ENCODE measurements at regions not wholly inside any gene's neighbourhood (a gene's known extent, or its start where the extent isn't known, plus 50 kb on each side); places are given as distances from the start of the nearest gene placed in this dataset.

GRCh38 chr10:78166261-78166660, 132.6 kb downstream of the RPS24 start:
- no peak for TF ChIP-seq CTCF (IDR thresholded peaks at IDR 0.05; ENCODE audit: poor library complexity, severe bottlenecking)
- Histone ChIP-seq H3K27ac (ENCODE audit: poor library complexity, severe bottlenecking) (no peak overlapping the region), H3K27me3 (ENCODE audit: insufficient read depth, poor library complexity, severe bottlenecking) (no peaks in the 10 kb centered on the region), H3K9me3 (ENCODE audit: severe bottlenecking) (no peaks in the 10 kb centered on the region), H3K4me1 (ENCODE audit: insufficient read depth, poor library complexity, severe bottlenecking) (no peaks in the 10 kb centered on the region), H3K36me3 (ENCODE audit: low read depth) (no peaks in the 10 kb centered on the region), H3K4me3 (ENCODE audit: severe bottlenecking) (no peak overlapping the region)
- DNase-seq (ENCODE audit: low spot score) = no peak
- ATAC-seq (ENCODE audit: low read depth) = no peak

- Histone ChIP-seq H3K27ac (ENCODE audit: poor library complexity, severe bottlenecking) (no peak overlapping the region), H3K36me3 (ENCODE audit: low read depth) (no peaks in the 10 kb centered on the region), H3K9me3 (ENCODE audit: severe bottlenecking) (no peaks in the 10 kb centered on the region), H3K4me3 (ENCODE audit: severe bottlenecking) (no peak overlapping the region), H3K4me1 (ENCODE audit: insufficient read depth, poor library complexity, severe bottlenecking) (no peaks in the 10 kb centered on the region), H3K27me3 (ENCODE audit: insufficient read depth, poor library complexity, severe bottlenecking) (no peaks in the 10 kb centered on the region)
- DNase-seq (ENCODE audit: low spot score) (no peak), ATAC-seq (ENCODE audit: low read depth) (no peak)
- TF ChIP-seq CTCF (IDR thresholded peaks at IDR 0.05; ENCODE audit: poor library complexity, severe bottlenecking) = no peak
Observed at GRCh38 chr10:78169214-78169613, 135.6 kb downstream of the RPS24 start.

- ATAC-seq (ENCODE audit: low read depth) = no peak
- no peak overlapping the region for H3K27ac ChIP-seq (ENCODE audit: poor library complexity, severe bottlenecking)
- TF ChIP-seq CTCF (IDR thresholded peaks at IDR 0.05; ENCODE audit: poor library complexity, severe bottlenecking) = no peak
- H3K9me3 ChIP-seq (ENCODE audit: severe bottlenecking) = no peaks in the 10 kb centered on the region
- H3K4me1 ChIP-seq (ENCODE audit: insufficient read depth, poor library complexity, severe bottlenecking) = no peaks in the 10 kb centered on the region
- DNase-seq (ENCODE audit: low spot score) = no peak
- H3K27me3 ChIP-seq (ENCODE audit: insufficient read depth, poor library complexity, severe bottlenecking) = no peaks in the 10 kb centered on the region
- H3K4me3 ChIP-seq (ENCODE audit: severe bottlenecking) = no peak overlapping the region
- H3K36me3 ChIP-seq (ENCODE audit: low read depth) = no peaks in the 10 kb centered on the region
Observed at GRCh38 chr10:78170026-78170475, 136.4 kb downstream of the RPS24 start.

GRCh38 chr10:78171633-78172400, 138.2 kb downstream of the RPS24 start:
- H3K4me1 ChIP-seq (ENCODE audit: insufficient read depth, poor library complexity, severe bottlenecking) = no peaks in the 10 kb centered on the region
- H3K9me3 ChIP-seq (ENCODE audit: severe bottlenecking) = no peaks in the 10 kb centered on the region
- DNase-seq (ENCODE audit: low spot score) (no peak), ATAC-seq (ENCODE audit: low read depth) (no peak)
- TF ChIP-seq CTCF (IDR thresholded peaks at IDR 0.05; ENCODE audit: poor library complexity, severe bottlenecking) = no peak
- H3K36me3 ChIP-seq (ENCODE audit: low read depth) = no peaks in the 10 kb centered on the region
- H3K27me3 ChIP-seq (ENCODE audit: insufficient read depth, poor library complexity, severe bottlenecking) = no peaks in the 10 kb centered on the region
- H3K4me3 ChIP-seq (ENCODE audit: severe bottlenecking) = no peak overlapping the region
- no peak overlapping the region for H3K27ac ChIP-seq (ENCODE audit: poor library complexity, severe bottlenecking)

- TF ChIP-seq CTCF (IDR thresholded peaks at IDR 0.05; ENCODE audit: poor library complexity, severe bottlenecking) = no peak
- H3K9me3 ChIP-seq (ENCODE audit: severe bottlenecking) = no peaks in the 10 kb centered on the region
- no peaks in the 10 kb centered on the region for H3K36me3 ChIP-seq (ENCODE audit: low read depth)
- H3K27me3 ChIP-seq (ENCODE audit: insufficient read depth, poor library complexity, severe bottlenecking) = no peaks in the 10 kb centered on the region
- no peak overlapping the region for H3K4me3 ChIP-seq (ENCODE audit: severe bottlenecking)
- no peak for DNase-seq (ENCODE audit: low spot score)
- no peak overlapping the region for H3K27ac ChIP-seq (ENCODE audit: poor library complexity, severe bottlenecking)
- no peak for ATAC-seq (ENCODE audit: low read depth)
- no peaks in the 10 kb centered on the region for H3K4me1 ChIP-seq (ENCODE audit: insufficient read depth, poor library complexity, severe bottlenecking)
Observed at GRCh38 chr10:78173360-78174015, 139.8 kb downstream of the RPS24 start.
